Fibroblast of villous mesenchyme (primary cell): ENCODE measurements at regions not wholly inside any gene's neighbourhood (a gene's known extent, or its start where the extent isn't known, plus 50 kb on each side); places are given as distances from the start of the nearest gene placed in this dataset.

ENCODE experiments used
- DNase-seq: peaks from one replicate; pipeline ENCODE4 v3.0.0-alpha.2; 2010; ENCODE audit warnings: low read depth
- H3K4me3 ChIP-seq: 2 replicates; pipeline ENCODE4 v1.5.1; 2011; ENCODE audit warnings: low read depth, mild to moderate bottlenecking, low read length
- TF ChIP-seq, protein P1 (sequence below): IDR thresholded peaks from 2 replicates; pipeline ENCODE4 v1.5.1; 2012; ENCODE audit warnings: low read depth, mild to moderate bottlenecking, low read length; ENCODE audit not compliant: insufficient read depth

DNA sequence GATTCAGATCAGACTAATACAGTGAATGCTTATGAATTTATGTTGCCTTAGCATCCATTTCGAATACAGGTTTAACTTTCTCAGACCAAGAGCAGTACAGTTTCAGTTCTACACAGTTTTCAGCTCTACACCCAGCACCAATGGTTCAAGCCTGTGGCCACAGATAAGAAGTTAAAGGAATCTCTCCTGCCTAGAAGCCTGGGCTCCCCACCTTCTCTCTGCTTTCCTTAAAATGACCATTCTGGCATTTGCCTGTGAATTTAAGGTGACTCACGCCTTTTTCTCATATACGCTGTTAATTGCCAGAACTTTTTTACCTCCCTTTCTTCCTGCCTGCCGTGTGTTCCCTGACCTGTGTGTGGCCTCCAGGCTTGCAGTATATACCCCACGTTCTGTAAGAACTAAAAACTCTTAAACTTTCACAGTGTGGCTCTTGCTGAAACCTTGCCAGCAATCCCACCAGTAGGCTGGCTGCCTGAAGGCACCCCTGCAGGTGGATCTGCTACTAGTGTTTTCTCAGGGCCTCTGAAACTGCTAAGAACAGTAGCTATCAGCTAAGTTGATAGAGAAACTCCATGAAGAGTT lies 692.8 kb upstream of the CDH18 start:
- TF ChIP-seq, protein P1, sequence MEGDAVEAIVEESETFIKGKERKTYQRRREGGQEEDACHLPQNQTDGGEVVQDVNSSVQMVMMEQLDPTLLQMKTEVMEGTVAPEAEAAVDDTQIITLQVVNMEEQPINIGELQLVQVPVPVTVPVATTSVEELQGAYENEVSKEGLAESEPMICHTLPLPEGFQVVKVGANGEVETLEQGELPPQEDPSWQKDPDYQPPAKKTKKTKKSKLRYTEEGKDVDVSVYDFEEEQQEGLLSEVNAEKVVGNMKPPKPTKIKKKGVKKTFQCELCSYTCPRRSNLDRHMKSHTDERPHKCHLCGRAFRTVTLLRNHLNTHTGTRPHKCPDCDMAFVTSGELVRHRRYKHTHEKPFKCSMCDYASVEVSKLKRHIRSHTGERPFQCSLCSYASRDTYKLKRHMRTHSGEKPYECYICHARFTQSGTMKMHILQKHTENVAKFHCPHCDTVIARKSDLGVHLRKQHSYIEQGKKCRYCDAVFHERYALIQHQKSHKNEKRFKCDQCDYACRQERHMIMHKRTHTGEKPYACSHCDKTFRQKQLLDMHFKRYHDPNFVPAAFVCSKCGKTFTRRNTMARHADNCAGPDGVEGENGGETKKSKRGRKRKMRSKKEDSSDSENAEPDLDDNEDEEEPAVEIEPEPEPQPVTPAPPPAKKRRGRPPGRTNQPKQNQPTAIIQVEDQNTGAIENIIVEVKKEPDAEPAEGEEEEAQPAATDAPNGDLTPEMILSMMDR = no peak
- DNase-seq = no peak
- H3K4me3 ChIP-seq = no peak overlapping the region

DNA sequence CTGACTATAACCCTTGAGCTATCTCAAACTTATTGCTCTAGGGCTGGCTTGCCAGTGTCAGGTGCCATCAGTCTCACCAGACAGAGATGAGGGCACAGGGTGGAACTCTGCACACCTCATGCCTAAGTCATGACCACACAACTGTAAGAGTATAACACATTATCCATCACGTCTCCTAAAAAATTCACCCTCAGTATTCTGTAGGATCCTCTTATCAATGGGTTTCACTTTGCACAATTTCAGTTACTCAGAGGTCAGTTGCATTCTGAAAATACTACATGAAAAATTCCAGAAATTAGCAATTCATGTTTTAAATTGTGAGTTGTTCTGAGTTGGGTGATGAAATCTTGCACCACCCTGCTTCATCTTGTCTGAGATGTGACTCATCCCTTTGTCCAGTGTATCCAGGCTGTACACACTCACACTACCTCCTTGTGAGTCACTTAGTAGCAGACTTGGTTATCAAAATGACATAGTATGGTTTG lies 690.9 kb upstream of the CDH18 start:
- no peak overlapping the region for H3K4me3 ChIP-seq
- TF ChIP-seq, protein P1 = no peak
- DNase-seq = peak; percentile 12

DNA sequence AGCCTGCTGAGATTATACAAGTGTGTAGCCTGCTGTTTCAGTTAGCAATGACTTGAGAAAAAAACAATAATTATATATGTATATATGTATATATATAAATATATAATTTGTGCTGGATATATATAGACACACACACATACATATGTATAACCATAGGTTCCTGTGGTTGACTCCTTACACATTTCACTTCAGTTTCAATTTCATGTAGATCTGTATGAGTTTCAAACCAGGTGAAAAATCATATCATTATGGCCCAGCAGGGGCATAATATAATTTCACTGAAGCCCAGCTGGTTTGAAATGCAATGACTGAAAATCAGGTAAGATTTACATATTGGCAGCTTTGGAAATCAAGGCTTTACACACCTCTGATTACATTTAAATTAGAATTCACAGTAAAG lies 690.4 kb upstream of the CDH18 start:
- no peak for DNase-seq
- TF ChIP-seq, protein P1 = no peak
- H3K4me3 ChIP-seq = no peak overlapping the region

DNA sequence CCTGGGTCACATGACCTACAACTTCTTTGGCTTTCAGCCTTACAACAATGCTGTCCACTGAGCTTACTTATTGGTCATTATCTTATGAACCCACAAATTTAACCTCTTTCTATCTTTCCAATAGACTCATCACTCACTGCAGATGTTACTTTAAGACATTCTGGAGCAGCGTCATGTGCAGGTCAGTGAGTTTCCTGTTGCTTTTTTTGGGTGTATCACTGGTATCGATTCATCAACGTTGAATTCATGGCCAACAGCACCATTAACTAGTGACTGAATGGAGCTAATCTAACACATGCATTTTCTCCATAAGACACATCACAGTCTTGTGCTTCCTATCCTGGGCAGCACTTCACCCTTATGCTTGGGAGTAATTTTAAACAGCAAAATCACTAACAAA lies 672.6 kb upstream of the CDH18 start:
- TF ChIP-seq, protein P1 = no peak
- DNase-seq = no peak
- H3K4me3 ChIP-seq = no peak overlapping the region

DNA sequence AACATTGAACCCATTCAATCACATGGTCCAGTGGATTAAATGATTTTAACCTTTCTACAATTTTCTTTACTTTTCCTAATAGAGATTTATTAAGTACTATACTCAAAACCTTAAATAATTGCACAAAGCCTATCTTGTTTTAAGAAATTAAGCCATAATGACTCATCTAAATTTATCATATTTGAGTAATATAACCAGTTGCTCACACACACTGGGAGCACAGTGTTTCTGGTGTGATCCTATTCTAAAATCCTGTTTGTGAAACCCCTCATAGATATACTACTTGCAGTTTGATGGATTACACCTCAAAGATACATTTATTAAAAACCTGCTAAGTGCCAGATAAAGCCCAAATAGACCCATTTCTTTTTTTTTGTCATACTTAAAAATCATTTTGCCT lies 668.3 kb upstream of the CDH18 start:
- TF ChIP-seq, protein P1 = no peak

DNA sequence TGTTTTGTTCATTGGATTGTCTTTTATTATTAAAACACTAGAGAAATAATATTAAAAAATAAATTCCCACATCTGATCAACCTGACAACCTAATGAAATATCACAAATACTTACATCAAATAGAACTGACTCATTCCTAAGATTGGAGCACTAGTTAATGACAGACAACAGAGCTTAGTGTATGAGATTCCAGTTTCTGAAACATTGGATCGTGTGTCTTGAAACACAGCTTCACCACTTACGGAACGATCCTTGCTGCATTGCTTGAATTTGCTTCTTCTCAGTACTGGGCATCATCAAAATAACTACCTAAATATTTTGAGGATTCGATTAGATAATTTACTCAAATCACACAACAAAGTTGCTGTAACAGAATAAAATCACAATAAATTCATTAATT lies 667.2 kb upstream of the CDH18 start:
- no peak overlapping the region for H3K4me3 ChIP-seq
- TF ChIP-seq, protein P1 = no peak
- no peak for DNase-seq

More for the DNA sequence above, 668.3 kb upstream of the CDH18 start:
- H3K4me3 ChIP-seq = no peak overlapping the region
- DNase-seq = no peak

DNA sequence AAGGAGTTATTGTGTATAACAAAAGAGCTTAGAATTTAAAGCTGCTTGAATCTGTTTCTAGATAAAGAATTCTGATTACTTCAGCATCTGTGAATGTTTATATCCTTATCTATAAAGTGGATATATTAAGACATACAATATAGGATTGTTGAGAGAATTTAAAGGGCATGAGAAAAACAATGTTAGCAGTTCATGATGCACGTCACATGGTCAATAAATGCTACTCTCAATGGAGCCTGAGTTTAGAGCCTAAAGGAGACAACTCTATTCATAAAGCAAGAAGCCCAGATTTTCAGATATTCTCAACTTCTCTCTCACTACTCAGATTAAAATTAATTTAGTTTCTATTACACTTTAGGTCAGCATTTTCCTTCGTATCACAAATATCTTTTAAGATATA lies 666.7 kb upstream of the CDH18 start:
- H3K4me3 ChIP-seq = no peak overlapping the region
- TF ChIP-seq, protein P1 = no peak
- no peak for DNase-seq
